HL-60 (cell line): ENCODE measurements at regions not wholly inside any gene's neighbourhood (a gene's known extent, or its start where the extent isn't known, plus 50 kb on each side); places are given as distances from the start of the nearest gene placed in this dataset.

Experiments
- GABPA ChIP-seq: IDR thresholded peaks from 2 replicates; pipeline ENCODE4 v1.6.1; 2012; ENCODE audit warnings: low read depth
- POLR2AphosphoS5 ChIP-seq: IDR thresholded peaks from 2 replicates; pipeline ENCODE4 v1.6.1; 2012; ENCODE audit warnings: low read depth
- TF ChIP-seq, protein P1 (sequence below): IDR thresholded peaks from one replicate; pipeline ENCODE4 v1.5.1; 2011; ENCODE audit warnings: low read length, control low read depth, inconsistent platforms; ENCODE audit not compliant: insufficient read depth

DNA sequence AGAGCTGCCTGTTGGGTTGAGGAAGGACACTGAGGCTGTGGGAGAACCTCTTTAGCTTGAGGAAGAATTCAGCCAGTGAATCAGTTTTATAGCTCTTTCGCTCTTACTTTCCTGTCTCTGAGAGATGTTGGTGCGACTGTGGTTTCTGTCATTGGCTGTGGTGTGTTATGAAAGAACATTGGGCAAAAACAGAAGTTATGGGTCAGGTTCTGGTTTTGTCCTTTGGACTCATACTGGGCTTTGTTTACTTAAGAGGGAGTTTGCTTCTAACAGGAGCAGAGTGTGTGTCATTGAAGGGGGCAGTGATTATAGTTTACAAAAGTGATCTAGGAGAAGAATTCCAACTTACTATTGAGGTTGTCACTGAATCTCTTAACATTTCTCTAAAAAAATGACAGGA lies 97.0 kb downstream of the TLR5 start:
- TF ChIP-seq, protein P1, sequence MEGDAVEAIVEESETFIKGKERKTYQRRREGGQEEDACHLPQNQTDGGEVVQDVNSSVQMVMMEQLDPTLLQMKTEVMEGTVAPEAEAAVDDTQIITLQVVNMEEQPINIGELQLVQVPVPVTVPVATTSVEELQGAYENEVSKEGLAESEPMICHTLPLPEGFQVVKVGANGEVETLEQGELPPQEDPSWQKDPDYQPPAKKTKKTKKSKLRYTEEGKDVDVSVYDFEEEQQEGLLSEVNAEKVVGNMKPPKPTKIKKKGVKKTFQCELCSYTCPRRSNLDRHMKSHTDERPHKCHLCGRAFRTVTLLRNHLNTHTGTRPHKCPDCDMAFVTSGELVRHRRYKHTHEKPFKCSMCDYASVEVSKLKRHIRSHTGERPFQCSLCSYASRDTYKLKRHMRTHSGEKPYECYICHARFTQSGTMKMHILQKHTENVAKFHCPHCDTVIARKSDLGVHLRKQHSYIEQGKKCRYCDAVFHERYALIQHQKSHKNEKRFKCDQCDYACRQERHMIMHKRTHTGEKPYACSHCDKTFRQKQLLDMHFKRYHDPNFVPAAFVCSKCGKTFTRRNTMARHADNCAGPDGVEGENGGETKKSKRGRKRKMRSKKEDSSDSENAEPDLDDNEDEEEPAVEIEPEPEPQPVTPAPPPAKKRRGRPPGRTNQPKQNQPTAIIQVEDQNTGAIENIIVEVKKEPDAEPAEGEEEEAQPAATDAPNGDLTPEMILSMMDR = no peak
- TF ChIP-seq POLR2AphosphoS5 = no peak
- TF ChIP-seq GABPA = no peak
